Adrenal gland (tissue), 5 donors: ENCODE measurements at regions not wholly inside any gene's neighbourhood (a gene's known extent, or its start where the extent isn't known, plus 50 kb on each side); places are given as distances from the start of the nearest gene placed in this dataset.
"Not testable (repeated sequence)": the region's sequence is repeated elsewhere in the genome, so short reads cannot be mapped to it uniquely, and the experiment has no call there.

Experiments used
- CTCF ChIP-seq, 6 experiments: fragments of 450-650 bp in 4 of 6; fragments of 200-600 bp in 2 of 6; sonication (generic) in 1 of 6; IDR thresholded peaks; 1 replicate in 5 of 6; 2 replicates in 1 of 6; pipeline versions ENCODE4 v1.5.1 to v1.8.0; 2016 to 2021; ENCODE audit warnings: antibody characterized with exemption in 6 of 6, mild to moderate bottlenecking in 2 of 6, moderate library complexity in 1 of 6
- POLR2A ChIP-seq, 2 donors: fragments of 450-650 bp; IDR thresholded peaks; one replicate each; pipeline ENCODE4 v1.6.1; 2017; ENCODE audit warnings: antibody characterized with exemption in 2 of 2, mild to moderate bottlenecking in 2 of 2, moderate library complexity in 1 of 2
- donor health status: DM: no; HTN: no; CAD: no.

- TF ChIP-seq CTCF, POLR2A (IDR thresholded peaks at IDR 0.05): not testable (repeated sequence)
Observed at GRCh38 chr2:111275854-111276171, 155.1 kb downstream of the BCL2L11 start.
